GM21360 (cell line): ENCODE measurements at regions not wholly inside any gene's neighbourhood (a gene's known extent, or its start where the extent isn't known, plus 50 kb on each side); places are given as distances from the start of the nearest gene placed in this dataset.
"Not testable (repeated sequence)": the region's sequence is repeated elsewhere in the genome, so short reads cannot be mapped to it uniquely, and the experiment has no call there.

Experiments used
- ATAC-seq: cut with Tn5 transposase; IDR thresholded peaks from one replicate; pipeline ENCODE4 v1.9.1; 2021; ENCODE audit warnings: mild to moderate bottlenecking, moderate library complexity; ENCODE audit not compliant: unreplicated experiment

DNA sequence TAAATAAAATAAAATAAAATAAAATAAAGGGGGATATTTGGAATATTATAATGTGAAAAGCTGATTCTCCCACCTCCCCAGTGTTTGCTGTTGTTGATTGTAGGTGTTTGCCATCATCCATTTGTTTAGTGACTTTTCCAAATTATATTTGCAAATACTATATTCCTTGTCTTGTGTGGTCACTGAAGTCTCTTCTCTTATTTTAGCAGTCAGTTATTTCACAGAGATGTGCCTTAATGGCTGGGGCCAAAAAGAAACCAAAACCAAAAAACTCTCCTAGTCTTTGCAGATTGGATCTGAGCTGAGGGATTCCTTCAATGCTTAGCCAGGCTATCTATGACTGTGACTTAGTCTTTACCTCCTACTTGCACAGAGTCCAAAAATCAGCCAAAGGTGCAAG, 70.9 kb upstream of the ZNF169 start:
- ATAC-seq = no peak

- ATAC-seq = not testable (repeated sequence)
Observed at GRCh38 chr9:94191706-94192105, 67.4 kb upstream of the ZNF169 start.

GRCh38 chr9:94198414-94198813, 60.7 kb upstream of the ZNF169 start:
- no peak for ATAC-seq

DNA sequence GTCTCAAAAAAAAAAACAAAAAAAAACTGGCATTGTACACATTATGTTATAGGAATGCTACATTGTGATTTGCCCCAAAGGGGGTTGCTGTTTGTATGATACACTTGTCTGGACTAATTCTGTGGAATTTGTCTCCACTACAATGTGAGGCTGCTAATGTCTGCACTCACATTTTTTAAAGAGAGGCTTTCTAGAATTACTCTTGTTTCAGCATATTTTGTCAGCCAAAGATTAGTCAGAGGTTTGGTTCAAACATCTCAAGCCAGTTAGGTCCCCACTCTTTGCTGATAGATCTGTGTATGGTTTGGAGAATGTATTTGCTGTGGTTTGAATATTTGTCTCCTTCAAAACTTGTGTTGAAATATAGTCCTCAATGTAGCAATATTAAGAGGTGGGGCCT, 59.3 kb upstream of the ZNF169 start:
- ATAC-seq = no peak

DNA sequence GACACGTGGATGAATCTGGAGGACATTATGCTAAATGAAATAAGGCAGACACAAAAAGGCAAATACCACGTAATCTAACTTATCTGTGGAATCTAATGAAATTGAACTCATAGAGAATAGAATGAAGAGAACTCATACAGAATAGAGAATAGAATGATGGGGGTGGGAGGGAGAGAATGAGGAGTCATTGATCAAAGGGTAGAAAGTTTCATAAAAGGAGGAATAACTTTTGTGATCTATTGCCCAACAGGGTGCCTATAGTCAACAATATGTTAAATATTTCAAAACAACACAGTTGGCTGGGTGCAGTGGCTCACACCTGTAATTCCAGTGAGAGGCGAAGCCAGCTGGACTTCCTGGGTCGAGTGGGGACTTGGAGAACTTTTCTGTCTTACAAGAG, 54.9 kb upstream of the ZNF169 start:
- ATAC-seq = no peak

DNA sequence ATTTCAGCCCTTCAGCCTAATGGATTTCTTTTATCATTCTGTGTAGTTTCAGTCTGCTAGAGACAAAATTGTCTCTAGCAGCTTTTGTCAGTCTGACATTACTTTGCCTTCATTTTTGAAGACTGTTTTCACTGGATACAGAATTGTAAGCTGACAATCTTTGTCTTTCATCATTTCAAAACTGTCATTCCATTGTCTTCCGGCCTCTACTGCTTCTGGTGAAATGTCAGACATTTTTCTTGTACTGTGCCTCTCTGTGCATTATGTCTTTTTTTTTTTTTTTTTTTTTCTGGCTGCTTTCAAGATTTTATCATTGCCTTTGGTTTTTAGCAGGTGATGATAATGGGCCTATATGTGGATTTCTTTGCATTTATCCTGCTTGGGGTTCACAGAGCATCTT, 51.3 kb upstream of the ZNF169 start:
- ATAC-seq = no peak
